ENCODE measurements at regions not wholly inside any gene's neighbourhood (a gene's known extent, or its start where the extent isn't known, plus 50 kb on each side); places are given as distances from the start of the nearest gene placed in this dataset.

GRCh38 chr2:195520671-195521155 is 136.3 kb upstream of the SLC39A10 start:
- TF ChIP-seq CTCF (conservative IDR thresholded peaks at IDR 0.05; ENCODE audit: low read depth, low read length) (no peak), EZH2 (IDR thresholded peaks at IDR 0.05; ENCODE audit: low read length, unreplicated experiment) (no peak), EZH2phosphoT487 (IDR thresholded peaks at IDR 0.05; ENCODE audit: borderline replicate concordance, low read length) (no peak)
